ENCODE measurements at regions not wholly inside any gene's neighbourhood (a gene's known extent, or its start where the extent isn't known, plus 50 kb on each side); places are given as distances from the start of the nearest gene placed in this dataset.

DNA sequence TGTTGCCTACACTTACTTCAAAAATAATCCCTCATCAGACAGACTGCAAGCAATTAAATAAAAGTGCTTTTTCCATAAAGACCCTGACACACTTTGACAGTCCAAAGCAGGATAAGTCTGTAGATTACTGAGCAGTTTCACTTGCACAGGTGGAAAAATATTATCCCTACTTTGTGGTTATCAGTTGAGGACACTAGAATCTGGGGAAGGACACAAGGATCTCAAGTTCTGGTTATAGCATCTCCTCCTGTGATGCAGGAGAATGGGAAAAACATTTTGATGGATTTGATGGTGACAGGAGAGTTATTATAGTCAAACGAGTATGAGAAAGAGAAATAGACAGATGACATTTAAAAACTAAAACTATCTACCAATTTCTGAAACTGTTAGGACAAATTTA is 122.9 kb upstream of the PCDH9 start:
- no peak overlapping the region for H3K27ac ChIP-seq (ENCODE audit: low read length)
- TF ChIP-seq, protein P1, sequence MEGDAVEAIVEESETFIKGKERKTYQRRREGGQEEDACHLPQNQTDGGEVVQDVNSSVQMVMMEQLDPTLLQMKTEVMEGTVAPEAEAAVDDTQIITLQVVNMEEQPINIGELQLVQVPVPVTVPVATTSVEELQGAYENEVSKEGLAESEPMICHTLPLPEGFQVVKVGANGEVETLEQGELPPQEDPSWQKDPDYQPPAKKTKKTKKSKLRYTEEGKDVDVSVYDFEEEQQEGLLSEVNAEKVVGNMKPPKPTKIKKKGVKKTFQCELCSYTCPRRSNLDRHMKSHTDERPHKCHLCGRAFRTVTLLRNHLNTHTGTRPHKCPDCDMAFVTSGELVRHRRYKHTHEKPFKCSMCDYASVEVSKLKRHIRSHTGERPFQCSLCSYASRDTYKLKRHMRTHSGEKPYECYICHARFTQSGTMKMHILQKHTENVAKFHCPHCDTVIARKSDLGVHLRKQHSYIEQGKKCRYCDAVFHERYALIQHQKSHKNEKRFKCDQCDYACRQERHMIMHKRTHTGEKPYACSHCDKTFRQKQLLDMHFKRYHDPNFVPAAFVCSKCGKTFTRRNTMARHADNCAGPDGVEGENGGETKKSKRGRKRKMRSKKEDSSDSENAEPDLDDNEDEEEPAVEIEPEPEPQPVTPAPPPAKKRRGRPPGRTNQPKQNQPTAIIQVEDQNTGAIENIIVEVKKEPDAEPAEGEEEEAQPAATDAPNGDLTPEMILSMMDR (IDR thresholded peaks at IDR 0.05), result no peak
- TF ChIP-seq SIN3A (IDR thresholded peaks at IDR 0.05; ENCODE audit: borderline replicate concordance, insufficient read depth, low read depth, low read length) (no peak), TCF7L2 (IDR thresholded peaks at IDR 0.05; ENCODE audit: low read depth, low read length) (no peak), POLR2AphosphoS5 (IDR thresholded peaks at IDR 0.05; ENCODE audit: low read depth, low read length) (no peak)
- TF ChIP-seq, protein P2, sequence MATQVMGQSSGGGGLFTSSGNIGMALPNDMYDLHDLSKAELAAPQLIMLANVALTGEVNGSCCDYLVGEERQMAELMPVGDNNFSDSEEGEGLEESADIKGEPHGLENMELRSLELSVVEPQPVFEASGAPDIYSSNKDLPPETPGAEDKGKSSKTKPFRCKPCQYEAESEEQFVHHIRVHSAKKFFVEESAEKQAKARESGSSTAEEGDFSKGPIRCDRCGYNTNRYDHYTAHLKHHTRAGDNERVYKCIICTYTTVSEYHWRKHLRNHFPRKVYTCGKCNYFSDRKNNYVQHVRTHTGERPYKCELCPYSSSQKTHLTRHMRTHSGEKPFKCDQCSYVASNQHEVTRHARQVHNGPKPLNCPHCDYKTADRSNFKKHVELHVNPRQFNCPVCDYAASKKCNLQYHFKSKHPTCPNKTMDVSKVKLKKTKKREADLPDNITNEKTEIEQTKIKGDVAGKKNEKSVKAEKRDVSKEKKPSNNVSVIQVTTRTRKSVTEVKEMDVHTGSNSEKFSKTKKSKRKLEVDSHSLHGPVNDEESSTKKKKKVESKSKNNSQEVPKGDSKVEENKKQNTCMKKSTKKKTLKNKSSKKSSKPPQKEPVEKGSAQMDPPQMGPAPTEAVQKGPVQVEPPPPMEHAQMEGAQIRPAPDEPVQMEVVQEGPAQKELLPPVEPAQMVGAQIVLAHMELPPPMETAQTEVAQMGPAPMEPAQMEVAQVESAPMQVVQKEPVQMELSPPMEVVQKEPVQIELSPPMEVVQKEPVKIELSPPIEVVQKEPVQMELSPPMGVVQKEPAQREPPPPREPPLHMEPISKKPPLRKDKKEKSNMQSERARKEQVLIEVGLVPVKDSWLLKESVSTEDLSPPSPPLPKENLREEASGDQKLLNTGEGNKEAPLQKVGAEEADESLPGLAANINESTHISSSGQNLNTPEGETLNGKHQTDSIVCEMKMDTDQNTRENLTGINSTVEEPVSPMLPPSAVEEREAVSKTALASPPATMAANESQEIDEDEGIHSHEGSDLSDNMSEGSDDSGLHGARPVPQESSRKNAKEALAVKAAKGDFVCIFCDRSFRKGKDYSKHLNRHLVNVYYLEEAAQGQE (IDR thresholded peaks at IDR 0.05; ENCODE audit: insufficient read depth in 1 of 2, low read depth in 2 of 2, low read length in 1 of 2), result no peak
- DNase-seq (ENCODE audit: low read depth, low spot score), result no peak
- CTCF ChIA-PET, result no interaction called here
- H3K4me3 ChIP-seq (ENCODE audit: low read depth in 2 of 2, low read length in 2 of 2), result no peak overlapping the region
- no peaks in the 10 kb centered on the region; the same call in 1 of the 2 replicates for H3K4me1 ChIP-seq (ENCODE audit: control insufficient read depth, insufficient read depth, low read length)
- no peak for ATAC-seq
- BruUV-seq (replicated peaks), result no TSS peak
- intact Hi-C loops (cut with micrococcal nuclease; ENCODE audit: unreplicated experiment) (no loop called here), in situ Hi-C loops (cut with HindIII; ENCODE audit: low pct_unique_long_range_greater_than_20kb, low sequenced_read_pairs) (no loop called here)
- no peaks in the 10 kb centered on the region for H3K36me3 ChIP-seq (ENCODE audit: control insufficient read depth, insufficient read depth, low read length)
- POLR2A ChIA-PET, result no interaction called here
- no peaks in the 10 kb centered on the region for H3K27me3 ChIP-seq (ENCODE audit: control insufficient read depth, insufficient read depth, low read length)
- H3K9me3 ChIP-seq (ENCODE audit: control insufficient read depth, insufficient read depth, low read depth, low read length), result no peaks in the 10 kb centered on the region

DNA sequence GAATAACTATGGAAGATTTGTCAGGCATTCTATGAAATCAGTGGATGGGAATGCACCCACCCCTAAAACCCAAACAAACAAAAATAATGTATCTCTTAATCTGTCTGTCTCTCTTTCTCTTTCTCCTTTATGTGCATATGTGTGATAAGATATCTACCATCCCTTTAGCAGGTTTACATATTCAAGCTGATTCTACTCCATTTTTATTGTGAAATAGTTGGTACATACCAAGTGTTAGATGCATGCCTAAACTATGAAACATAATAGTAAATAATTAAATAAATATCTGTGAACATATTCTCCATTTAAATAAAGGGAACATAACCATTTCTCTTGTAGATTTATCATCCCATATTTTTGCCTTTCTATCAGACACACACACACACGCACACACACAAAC is 121.8 kb upstream of the PCDH9 start:
- no TSS peak for BruUV-seq (replicated peaks)
- DNase-seq (ENCODE audit: low read depth, low spot score), result no peak
- Histone ChIP-seq H3K4me3 (ENCODE audit: low read depth in 2 of 2, low read length in 2 of 2) (no peak overlapping the region), H3K36me3 (ENCODE audit: control insufficient read depth, insufficient read depth, low read length) (no peaks in the 10 kb centered on the region), H3K4me1 (ENCODE audit: control insufficient read depth, insufficient read depth, low read length) (no peaks in the 10 kb centered on the region; the same call in 1 of the 2 replicates), H3K27ac (ENCODE audit: low read length) (no peak overlapping the region), H3K27me3 (ENCODE audit: control insufficient read depth, insufficient read depth, low read length) (no peaks in the 10 kb centered on the region), H3K9me3 (ENCODE audit: control insufficient read depth, insufficient read depth, low read depth, low read length) (no peaks in the 10 kb centered on the region)
- TF ChIP-seq SIN3A (IDR thresholded peaks at IDR 0.05; ENCODE audit: borderline replicate concordance, insufficient read depth, low read depth, low read length) (no peak), TCF7L2 (IDR thresholded peaks at IDR 0.05; ENCODE audit: low read depth, low read length) (no peak), POLR2AphosphoS5 (IDR thresholded peaks at IDR 0.05; ENCODE audit: low read depth, low read length) (no peak)
- TF ChIP-seq, protein P1 (IDR thresholded peaks at IDR 0.05), result no peak
- TF ChIP-seq, protein P2 (IDR thresholded peaks at IDR 0.05; ENCODE audit: insufficient read depth in 1 of 2, low read depth in 2 of 2, low read length in 1 of 2), result no peak
- ChIA-PET POLR2A (no interaction called here), CTCF (no interaction called here)
- ATAC-seq, result no peak
- intact Hi-C loops (cut with micrococcal nuclease; ENCODE audit: unreplicated experiment) (no loop called here), in situ Hi-C loops (cut with HindIII; ENCODE audit: low pct_unique_long_range_greater_than_20kb, low sequenced_read_pairs) (no loop called here)
